ENCODE measurements at regions not wholly inside any gene's neighbourhood (a gene's known extent, or its start where the extent isn't known, plus 50 kb on each side); places are given as distances from the start of the nearest gene placed in this dataset.

DNA sequence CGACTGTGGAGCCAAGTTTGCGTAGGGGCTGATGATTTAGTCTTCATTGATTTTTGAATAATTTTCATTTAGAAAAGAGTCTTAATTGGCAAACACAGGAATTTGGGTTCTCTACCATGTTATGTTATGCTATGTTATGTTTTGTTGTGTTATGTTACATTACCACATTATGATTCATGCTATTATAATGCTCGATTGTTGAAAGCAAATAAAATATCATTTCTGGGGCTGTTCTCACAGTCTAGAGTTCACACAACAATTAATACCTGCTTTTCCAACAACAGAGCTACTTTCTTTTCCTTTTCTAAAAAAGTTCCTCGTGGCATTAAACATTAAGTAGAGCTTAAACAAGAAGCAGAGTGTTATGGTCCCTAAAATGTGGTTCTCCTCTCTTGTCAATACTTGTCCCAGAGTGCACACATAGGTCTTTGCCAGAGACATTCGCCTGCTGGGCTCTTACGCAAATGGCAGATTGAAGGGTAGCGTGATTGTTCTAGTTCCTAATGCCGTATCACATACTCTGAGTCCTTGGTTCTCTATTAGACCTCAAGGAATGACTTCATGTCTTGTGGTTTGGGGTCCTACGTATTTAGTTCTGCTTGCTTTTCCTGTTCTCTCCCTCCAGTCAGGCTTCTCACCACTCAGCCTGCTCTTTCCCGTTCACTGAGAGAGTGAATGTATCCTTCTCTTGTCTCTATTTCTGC lies 370.3 kb downstream of the CD109 start:
- H3K4me3 Mint-ChIP-seq (ENCODE audit: unreplicated experiment), result peak overlapping the region; percentile 17
- H3K4me1 Mint-ChIP-seq (ENCODE audit: insufficient read depth, unreplicated experiment), result peaks cover 11% of the 10 kb centered on the region
- no peaks in the 10 kb centered on the region for H3K9me3 Mint-ChIP-seq (ENCODE audit: unreplicated experiment)
- ChIA-PET POLR2A (interaction anchor here (1.8 to 2.1 kb wide), 2 partner anchors 9 kb away, joined by 5 to 8 read pairs; no protein-coding TSS in a partner anchor), CTCF (interaction anchor here (0.5 to 3.4 kb wide), 3 partner anchors 25 to 1143 kb away, joined by 4 to 10 read pairs (median 7); no protein-coding TSS in a partner anchor)
- peak; percentile 76 for DNase-seq (ENCODE audit: unreplicated experiment)
- no peaks in the 10 kb centered on the region for H3K36me3 Mint-ChIP-seq (ENCODE audit: insufficient read depth, unreplicated experiment)
- H3K27ac Mint-ChIP-seq (ENCODE audit: low read depth, unreplicated experiment), result peak overlapping the region; percentile 43
- BruUV-seq (replicated peaks), result no TSS peak
- H3K27me3 Mint-ChIP-seq (ENCODE audit: insufficient read depth, unreplicated experiment), result no peaks in the 10 kb centered on the region
- intact Hi-C loops (cut with micrococcal nuclease), result no loop called here
- TF ChIP-seq, protein P1, sequence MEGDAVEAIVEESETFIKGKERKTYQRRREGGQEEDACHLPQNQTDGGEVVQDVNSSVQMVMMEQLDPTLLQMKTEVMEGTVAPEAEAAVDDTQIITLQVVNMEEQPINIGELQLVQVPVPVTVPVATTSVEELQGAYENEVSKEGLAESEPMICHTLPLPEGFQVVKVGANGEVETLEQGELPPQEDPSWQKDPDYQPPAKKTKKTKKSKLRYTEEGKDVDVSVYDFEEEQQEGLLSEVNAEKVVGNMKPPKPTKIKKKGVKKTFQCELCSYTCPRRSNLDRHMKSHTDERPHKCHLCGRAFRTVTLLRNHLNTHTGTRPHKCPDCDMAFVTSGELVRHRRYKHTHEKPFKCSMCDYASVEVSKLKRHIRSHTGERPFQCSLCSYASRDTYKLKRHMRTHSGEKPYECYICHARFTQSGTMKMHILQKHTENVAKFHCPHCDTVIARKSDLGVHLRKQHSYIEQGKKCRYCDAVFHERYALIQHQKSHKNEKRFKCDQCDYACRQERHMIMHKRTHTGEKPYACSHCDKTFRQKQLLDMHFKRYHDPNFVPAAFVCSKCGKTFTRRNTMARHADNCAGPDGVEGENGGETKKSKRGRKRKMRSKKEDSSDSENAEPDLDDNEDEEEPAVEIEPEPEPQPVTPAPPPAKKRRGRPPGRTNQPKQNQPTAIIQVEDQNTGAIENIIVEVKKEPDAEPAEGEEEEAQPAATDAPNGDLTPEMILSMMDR (IDR thresholded peaks at IDR 0.05; ENCODE audit: unreplicated experiment), result no peak

DNA sequence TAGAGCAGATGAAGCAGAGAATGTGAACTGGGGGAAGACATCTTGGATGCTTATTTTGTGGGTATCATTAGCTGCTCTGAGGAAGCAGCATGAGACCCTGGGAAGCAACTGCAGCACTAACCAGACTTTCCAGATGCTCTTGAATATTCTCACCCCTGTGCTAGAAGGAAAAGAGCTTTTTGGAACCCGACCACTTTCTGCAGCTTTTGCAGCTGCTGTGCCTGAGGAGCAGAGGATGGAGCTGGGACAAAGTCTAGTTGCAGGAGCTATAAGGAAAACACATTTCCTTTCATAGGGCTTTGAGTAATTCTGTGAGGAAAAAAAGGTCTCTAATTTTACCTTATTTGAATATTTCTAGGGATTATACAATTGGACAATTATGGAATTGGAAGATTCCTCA lies 369.7 kb downstream of the CD109 start:
- CTCF ChIA-PET, result interaction anchor here (0.5 to 3.4 kb wide), 3 partner anchors 25 to 1143 kb away, joined by 4 to 10 read pairs (median 7); no protein-coding TSS in a partner anchor
- DNase-seq (ENCODE audit: unreplicated experiment), result no peak
- H3K36me3 Mint-ChIP-seq (ENCODE audit: insufficient read depth, unreplicated experiment), result no peaks in the 10 kb centered on the region
- no peak overlapping the region for H3K27ac Mint-ChIP-seq (ENCODE audit: low read depth, unreplicated experiment)
- H3K4me3 Mint-ChIP-seq (ENCODE audit: unreplicated experiment), result no peak overlapping the region
- no peaks in the 10 kb centered on the region for H3K9me3 Mint-ChIP-seq (ENCODE audit: unreplicated experiment)
- peaks cover 11% of the 10 kb centered on the region for H3K4me1 Mint-ChIP-seq (ENCODE audit: insufficient read depth, unreplicated experiment)
- no peaks in the 10 kb centered on the region for H3K27me3 Mint-ChIP-seq (ENCODE audit: insufficient read depth, unreplicated experiment)
- BruUV-seq (replicated peaks), result no TSS peak
- POLR2A ChIA-PET, result interaction anchor here (1.8 to 2.1 kb wide), 2 partner anchors 9 kb away, joined by 5 to 8 read pairs; no protein-coding TSS in a partner anchor
- intact Hi-C loops (cut with micrococcal nuclease), result no loop called here
- TF ChIP-seq, protein P1 (IDR thresholded peaks at IDR 0.05; ENCODE audit: unreplicated experiment), result no peak

DNA sequence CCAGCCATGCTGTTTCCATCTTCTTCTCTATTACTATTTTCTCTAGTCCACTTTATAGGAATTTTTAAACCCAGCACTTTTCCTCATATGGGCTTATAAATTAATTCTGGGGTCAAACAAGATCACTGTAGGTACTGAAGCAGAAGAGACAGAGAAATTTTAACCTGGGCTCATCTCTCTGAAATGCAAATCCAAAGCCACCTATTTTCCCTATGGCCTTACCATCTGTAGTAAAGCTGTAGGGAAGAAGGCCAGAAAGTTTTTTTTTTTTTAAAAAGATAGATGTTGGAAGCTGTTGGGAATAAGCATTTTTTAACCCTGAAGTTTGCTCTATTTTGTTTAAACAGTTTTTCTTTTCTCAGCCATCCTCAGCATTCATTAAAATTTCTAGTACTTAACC lies 367.4 kb downstream of the CD109 start:
- TF ChIP-seq, protein P1 (IDR thresholded peaks at IDR 0.05; ENCODE audit: unreplicated experiment), result no peak
- Mint-ChIP-seq H3K4me3 (ENCODE audit: unreplicated experiment) (no peak overlapping the region), H3K36me3 (ENCODE audit: insufficient read depth, unreplicated experiment) (no peaks in the 10 kb centered on the region), H3K27ac (ENCODE audit: low read depth, unreplicated experiment) (no peak overlapping the region), H3K4me1 (ENCODE audit: insufficient read depth, unreplicated experiment) (peaks cover 11% of the 10 kb centered on the region), H3K9me3 (ENCODE audit: unreplicated experiment) (no peaks in the 10 kb centered on the region), H3K27me3 (ENCODE audit: insufficient read depth, unreplicated experiment) (no peaks in the 10 kb centered on the region)
- no TSS peak for BruUV-seq (replicated peaks)
- DNase-seq (ENCODE audit: unreplicated experiment), result no peak
- ChIA-PET POLR2A (no interaction called here), CTCF (interaction anchor here (0.6 to 3.4 kb wide), 3 partner anchors 28 to 230 kb away, joined by 3 to 10 read pairs (median 4); no protein-coding TSS in a partner anchor)
- intact Hi-C loops (cut with micrococcal nuclease), result no loop called here

DNA sequence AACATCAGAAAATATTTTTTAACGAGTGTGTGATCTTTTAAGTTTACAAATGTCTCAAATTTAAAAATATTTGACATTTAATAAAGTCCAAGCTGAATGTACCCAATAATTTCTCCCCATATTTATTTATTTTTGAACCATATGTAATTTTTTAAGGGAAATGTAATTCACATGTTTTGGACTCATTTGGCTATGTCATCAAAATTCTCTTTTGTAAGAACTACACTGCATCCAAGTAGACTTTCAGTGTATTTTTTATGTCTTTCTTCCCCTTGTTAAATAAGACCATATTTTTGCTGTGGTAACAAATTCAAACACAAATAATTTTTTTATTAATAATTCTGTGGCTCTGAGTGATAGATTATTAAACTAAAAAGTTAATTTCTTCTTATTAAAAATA lies 365.2 kb downstream of the CD109 start:
- no TSS peak for BruUV-seq (replicated peaks)
- no peak overlapping the region for H3K27ac Mint-ChIP-seq (ENCODE audit: low read depth, unreplicated experiment)

More for the DNA sequence above, 365.2 kb downstream of the CD109 start:
- Mint-ChIP-seq H3K9me3 (ENCODE audit: unreplicated experiment) (no peaks in the 10 kb centered on the region), H3K4me1 (ENCODE audit: insufficient read depth, unreplicated experiment) (peaks cover 4% of the 10 kb centered on the region), H3K4me3 (ENCODE audit: unreplicated experiment) (no peak overlapping the region), H3K36me3 (ENCODE audit: insufficient read depth, unreplicated experiment) (no peaks in the 10 kb centered on the region), H3K27me3 (ENCODE audit: insufficient read depth, unreplicated experiment) (no peaks in the 10 kb centered on the region)
- intact Hi-C loops (cut with micrococcal nuclease), result no loop called here
- no peak for DNase-seq (ENCODE audit: unreplicated experiment)
- TF ChIP-seq, protein P1 (IDR thresholded peaks at IDR 0.05; ENCODE audit: unreplicated experiment), result no peak
- ChIA-PET POLR2A (no interaction called here), CTCF (interaction anchor here (1.0 kb wide), 2 partner anchors 30 to 92 kb away, joined by 3 to 4 read pairs; no protein-coding TSS in a partner anchor)
